ENCODE measurements at regions not wholly inside any gene's neighbourhood (a gene's known extent, or its start where the extent isn't known, plus 50 kb on each side); places are given as distances from the start of the nearest gene placed in this dataset.
A peak's percentile ranks its signal among the peaks of the same experiment; 100 is the strongest.

DNA sequence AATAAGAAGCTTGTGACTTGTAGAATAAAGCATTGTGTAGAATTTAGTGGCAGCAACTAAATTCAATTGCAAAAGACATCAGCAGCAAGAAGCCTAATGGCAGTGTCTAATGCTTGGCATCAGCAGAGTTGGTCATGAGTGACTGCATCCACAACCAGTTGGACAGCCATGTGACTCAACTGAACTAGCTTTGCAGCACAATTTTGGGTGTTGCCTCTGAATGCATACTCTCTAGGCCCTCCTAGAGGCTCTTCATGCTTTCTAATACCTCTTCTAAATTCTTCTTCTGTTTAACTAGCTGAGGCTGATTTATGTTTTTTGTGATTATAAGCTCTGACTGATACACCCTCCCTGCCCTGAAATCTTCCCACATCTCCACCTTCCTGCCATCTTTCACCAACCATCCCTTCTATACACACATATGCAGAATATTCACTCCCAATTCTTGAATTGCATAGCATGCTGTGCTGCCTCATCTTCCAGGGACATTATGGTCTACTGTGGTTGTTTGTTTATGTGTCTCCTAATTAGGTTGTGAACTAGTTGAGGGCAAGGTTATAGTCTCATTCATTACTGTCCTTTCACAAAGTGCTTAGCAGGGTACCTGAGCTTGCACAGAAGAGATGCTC, 266.7 kb upstream of the GJB5 start:
- Histone ChIP-seq H3K27ac (replicated peaks) (no peak overlapping the region), H3K4me1 (no peaks in the 10 kb centered on the region), H3K27me3 (ENCODE audit: low read depth) (peaks cover 11% of the 10 kb centered on the region), H3K4me3 (no peak overlapping the region), H3K36me3 (no peaks in the 10 kb centered on the region), H3K9me3 (replicated peaks) (peaks cover 63% of the 10 kb centered on the region)
- TF ChIP-seq, protein P1, sequence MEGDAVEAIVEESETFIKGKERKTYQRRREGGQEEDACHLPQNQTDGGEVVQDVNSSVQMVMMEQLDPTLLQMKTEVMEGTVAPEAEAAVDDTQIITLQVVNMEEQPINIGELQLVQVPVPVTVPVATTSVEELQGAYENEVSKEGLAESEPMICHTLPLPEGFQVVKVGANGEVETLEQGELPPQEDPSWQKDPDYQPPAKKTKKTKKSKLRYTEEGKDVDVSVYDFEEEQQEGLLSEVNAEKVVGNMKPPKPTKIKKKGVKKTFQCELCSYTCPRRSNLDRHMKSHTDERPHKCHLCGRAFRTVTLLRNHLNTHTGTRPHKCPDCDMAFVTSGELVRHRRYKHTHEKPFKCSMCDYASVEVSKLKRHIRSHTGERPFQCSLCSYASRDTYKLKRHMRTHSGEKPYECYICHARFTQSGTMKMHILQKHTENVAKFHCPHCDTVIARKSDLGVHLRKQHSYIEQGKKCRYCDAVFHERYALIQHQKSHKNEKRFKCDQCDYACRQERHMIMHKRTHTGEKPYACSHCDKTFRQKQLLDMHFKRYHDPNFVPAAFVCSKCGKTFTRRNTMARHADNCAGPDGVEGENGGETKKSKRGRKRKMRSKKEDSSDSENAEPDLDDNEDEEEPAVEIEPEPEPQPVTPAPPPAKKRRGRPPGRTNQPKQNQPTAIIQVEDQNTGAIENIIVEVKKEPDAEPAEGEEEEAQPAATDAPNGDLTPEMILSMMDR (IDR thresholded peaks at IDR 0.05; ENCODE audit: borderline replicate concordance): no peak
- DNase-seq: no peak
- intact Hi-C loops (cut with micrococcal nuclease): no loop called here

DNA sequence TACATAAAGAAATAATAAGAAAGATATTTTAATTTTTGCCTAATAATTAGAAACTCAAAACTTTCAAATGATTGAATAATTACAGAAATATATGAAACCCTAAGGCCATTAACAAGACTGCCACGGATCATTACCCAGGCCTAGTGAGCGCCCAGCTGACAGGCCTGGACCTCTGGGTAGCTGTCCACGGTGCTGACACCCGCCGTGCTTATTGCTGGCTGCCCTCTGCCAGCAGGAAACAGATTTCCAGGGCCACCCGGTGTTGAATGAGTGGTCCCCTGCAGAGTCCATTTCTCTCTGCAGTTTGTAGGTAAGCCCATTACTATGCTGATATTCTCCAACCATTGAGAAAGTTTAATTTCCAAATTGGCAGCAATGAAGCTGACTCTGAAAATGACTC, 254.4 kb upstream of the GJB5 start:
- DNase-seq: peak; percentile 17
- intact Hi-C loops (cut with micrococcal nuclease): no loop called here
- TF ChIP-seq, protein P1 (IDR thresholded peaks at IDR 0.05; ENCODE audit: borderline replicate concordance): no peak
- H3K27ac ChIP-seq (replicated peaks): no peak overlapping the region
- no peaks in the 10 kb centered on the region for H3K4me1 ChIP-seq
- peaks cover 32% of the 10 kb centered on the region for H3K27me3 ChIP-seq (ENCODE audit: low read depth)
- H3K36me3 ChIP-seq: no peaks in the 10 kb centered on the region
- H3K4me3 ChIP-seq: no peak overlapping the region
- peaks cover 3% of the 10 kb centered on the region for H3K9me3 ChIP-seq (replicated peaks)

DNA sequence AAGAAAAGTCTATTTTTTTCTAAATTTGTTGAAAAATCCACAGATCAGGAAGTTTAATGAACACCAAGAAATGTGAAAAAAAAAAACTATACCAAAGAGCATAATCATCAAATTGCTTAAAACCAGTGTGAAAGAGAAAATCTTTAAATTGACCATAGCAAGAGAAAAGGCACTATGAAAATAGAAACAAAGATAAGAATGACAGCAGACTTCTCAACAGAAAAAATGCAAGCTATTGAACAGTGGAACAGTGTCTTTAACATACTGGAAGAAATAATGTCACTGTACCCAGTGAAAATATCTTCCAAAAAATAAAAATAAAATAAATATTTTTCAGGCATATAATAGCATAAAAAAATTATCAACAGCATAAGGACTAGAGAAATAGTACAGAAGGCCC, 243.0 kb upstream of the GJB5 start:
- TF ChIP-seq, protein P1 (IDR thresholded peaks at IDR 0.05; ENCODE audit: borderline replicate concordance): no peak
- no peak for DNase-seq
- Histone ChIP-seq H3K27ac (replicated peaks) (no peak overlapping the region), H3K4me3 (no peak overlapping the region), H3K4me1 (no peaks in the 10 kb centered on the region), H3K36me3 (no peaks in the 10 kb centered on the region), H3K27me3 (ENCODE audit: low read depth) (peaks cover 5% of the 10 kb centered on the region), H3K9me3 (replicated peaks) (peaks cover 53% of the 10 kb centered on the region)
- intact Hi-C loops (cut with micrococcal nuclease): no loop called here

GRCh38 chr1:34518146-34518699, 236.6 kb upstream of the GJB5 start:
- intact Hi-C loops (cut with micrococcal nuclease): no loop called here
- H3K36me3 ChIP-seq: no peaks in the 10 kb centered on the region
- peaks cover 38% of the 10 kb centered on the region for H3K27me3 ChIP-seq (ENCODE audit: low read depth)
- DNase-seq: no peak
- TF ChIP-seq, protein P1 (IDR thresholded peaks at IDR 0.05; ENCODE audit: borderline replicate concordance): no peak
- no peak overlapping the region for H3K27ac ChIP-seq (replicated peaks)
- H3K4me3 ChIP-seq: no peak overlapping the region
- peaks cover 12% of the 10 kb centered on the region for H3K9me3 ChIP-seq (replicated peaks)
- H3K4me1 ChIP-seq: no peaks in the 10 kb centered on the region

- Histone ChIP-seq H3K36me3 (no peaks in the 10 kb centered on the region), H3K27me3 (ENCODE audit: low read depth) (peaks cover 54% of the 10 kb centered on the region), H3K4me3 (no peak overlapping the region), H3K27ac (replicated peaks) (no peak overlapping the region), H3K9me3 (replicated peaks) (no peaks in the 10 kb centered on the region), H3K4me1 (no peaks in the 10 kb centered on the region)
- intact Hi-C loops (cut with micrococcal nuclease): no loop called here
- TF ChIP-seq, protein P1 (IDR thresholded peaks at IDR 0.05; ENCODE audit: borderline replicate concordance): no peak
- no peak for DNase-seq
Measured at GRCh38 chr1:34520111-34520510, 234.7 kb upstream of the GJB5 start.

All from left ventricle myocardium inferior (tissue), 1 donor.